GM18507 (cell line): ENCODE measurements at regions not wholly inside any gene's neighbourhood (a gene's known extent, or its start where the extent isn't known, plus 50 kb on each side); places are given as distances from the start of the nearest gene placed in this dataset.

Experiments
- DNase-seq: peaks from one replicate; pipeline ENCODE4 v3.0.0; 2011; ENCODE audit warnings: low read depth; ENCODE audit not compliant: insufficient read length; ENCODE audit errors: extremely low spot score
- FAIRE-seq: peaks from 2 replicates; lab custom pipeline; 2011; peaks lifted over from hg19 to GRCh38; lab: Jason Lieb, UNC

- FAIRE-seq (no peak), DNase-seq (no peak)
These were observed 118.0 kb upstream of the GIMD1 start for GRCh38 chr4:106486533-106486932.

GRCh38 chr4:106481801-106482200, 113.2 kb upstream of the GIMD1 start:
- no peak for FAIRE-seq
- DNase-seq: no peak

GRCh38 chr4:106478152-106478551, 109.6 kb upstream of the GIMD1 start:
- FAIRE-seq (no peak), DNase-seq (no peak)

- no peak for FAIRE-seq
These were observed 108.2 kb upstream of the GIMD1 start for GRCh38 chr4:106476741-106477140.

GRCh38 chr4:106473515-106473914, 104.9 kb upstream of the GIMD1 start:
- no peak for FAIRE-seq
- no peak for DNase-seq

More at GRCh38 chr4:106476741-106477140, 108.2 kb upstream of the GIMD1 start:
- DNase-seq: no peak

- FAIRE-seq: no peak
- DNase-seq: no peak
These were observed 102.6 kb upstream of the GIMD1 start for GRCh38 chr4:106471151-106471550.

- no peak for FAIRE-seq
These were observed 95.0 kb upstream of the GIMD1 start for GRCh38 chr4:106463622-106464021.

GRCh38 chr4:106454581-106454980, 86.0 kb upstream of the GIMD1 start:
- no peak for FAIRE-seq
- DNase-seq: no peak

More at GRCh38 chr4:106463622-106464021, 95.0 kb upstream of the GIMD1 start:
- no peak for DNase-seq

- FAIRE-seq (no peak), DNase-seq (no peak)
These were observed 85.4 kb upstream of the GIMD1 start for GRCh38 chr4:106454021-106454420.

GRCh38 chr4:106451091-106451490, 82.5 kb upstream of the GIMD1 start:
- DNase-seq (no peak), FAIRE-seq (no peak)

GRCh38 chr4:106450249-106450648, 81.7 kb upstream of the GIMD1 start:
- DNase-seq (no peak), FAIRE-seq (no peak)

- no peak for FAIRE-seq
- DNase-seq: no peak
These were observed 76.0 kb upstream of the GIMD1 start for GRCh38 chr4:106444557-106444956.

GRCh38 chr4:106430797-106431196, 62.2 kb upstream of the GIMD1 start:
- no peak for DNase-seq
- FAIRE-seq: no peak

- DNase-seq (no peak), FAIRE-seq (no peak)
These were observed 61.3 kb upstream of the GIMD1 start for GRCh38 chr4:106429885-106430284.

- DNase-seq (no peak), FAIRE-seq (no peak)
These were observed 57.5 kb upstream of the GIMD1 start for GRCh38 chr4:106426069-106426468.

- DNase-seq: no peak
- FAIRE-seq: no peak
These were observed 57.0 kb upstream of the GIMD1 start for GRCh38 chr4:106425576-106425975.

- no peak for DNase-seq
- no peak for FAIRE-seq
These were observed 55.8 kb upstream of the GIMD1 start for GRCh38 chr4:106424426-106424825.

GRCh38 chr4:106423791-106424190, 55.2 kb upstream of the GIMD1 start:
- DNase-seq (no peak), FAIRE-seq (no peak)

- no peak for DNase-seq
- FAIRE-seq: no peak
These were observed 54.2 kb upstream of the GIMD1 start for GRCh38 chr4:106422766-106423165.

GRCh38 chr4:106421441-106422296, 53.1 kb upstream of the GIMD1 start:
- no peak for FAIRE-seq
- no peak for DNase-seq

- DNase-seq (no peak), FAIRE-seq (no peak)
These were observed 49.9 kb upstream of the GIMD1 start for GRCh38 chr4:106418444-106418843.
